GM21367 (cell line): ENCODE measurements at regions not wholly inside any gene's neighbourhood (a gene's known extent, or its start where the extent isn't known, plus 50 kb on each side); places are given as distances from the start of the nearest gene placed in this dataset.
"Not testable (repeated sequence)": the region's sequence is repeated elsewhere in the genome, so short reads cannot be mapped to it uniquely, and the experiment has no call there.

Source experiments
- ATAC-seq: cut with Tn5 transposase; IDR thresholded peaks from one replicate; pipeline ENCODE4 v1.9.1; 2021; ENCODE audit not compliant: unreplicated experiment

- ATAC-seq, result no peak
Observed at GRCh38 chr6:30832864-30833263, 51.5 kb upstream of the DDR1 start.

- no peak for ATAC-seq
Observed at GRCh38 chr6:30830438-30830837, 53.9 kb upstream of the DDR1 start.

GRCh38 chr6:30829639-30830255 is 54.6 kb upstream of the DDR1 start:
- no peak for ATAC-seq

- ATAC-seq, result no peak
Observed at GRCh38 chr6:30829033-30829432, 55.3 kb upstream of the DDR1 start.

GRCh38 chr6:30828027-30828962 is 56.0 kb upstream of the DDR1 start:
- no peak for ATAC-seq

GRCh38 chr6:30826961-30827342 is 57.4 kb upstream of the DDR1 start:
- ATAC-seq, result no peak

GRCh38 chr6:30824698-30825097 is 59.6 kb upstream of the DDR1 start:
- no peak for ATAC-seq

GRCh38 chr6:30823534-30823865 is 60.8 kb upstream of the DDR1 start:
- ATAC-seq, result no peak

- no peak for ATAC-seq
Observed at GRCh38 chr6:30821862-30822784, 62.2 kb upstream of the DDR1 start.

GRCh38 chr6:30820193-30820592 is 64.1 kb upstream of the DDR1 start:
- no peak for ATAC-seq

GRCh38 chr6:30819297-30819917 is 64.9 kb upstream of the DDR1 start:
- no peak for ATAC-seq

GRCh38 chr6:30818391-30818841 is 65.9 kb upstream of the DDR1 start:
- no peak for ATAC-seq

GRCh38 chr6:30816791-30817739 is 67.3 kb upstream of the DDR1 start:
- ATAC-seq, result no peak

GRCh38 chr6:30816296-30816695 is 68.0 kb upstream of the DDR1 start:
- not testable (repeated sequence) for ATAC-seq

GRCh38 chr6:30815041-30815742 is 69.1 kb upstream of the DDR1 start:
- not testable (repeated sequence) for ATAC-seq

GRCh38 chr6:30814146-30815040 is 69.9 kb upstream of the DDR1 start:
- no peak for ATAC-seq

- no peak for ATAC-seq
Observed at GRCh38 chr6:30813631-30814145, 69.3 kb upstream of the IER3 start.

GRCh38 chr6:30810813-30811339 is 66.5 kb upstream of the IER3 start:
- ATAC-seq, result peak; percentile 69
